NCI-H446 treated with DMSO at 0.1 percent for 48 hours (cell line): ENCODE measurements at regions not wholly inside any gene's neighbourhood (a gene's known extent, or its start where the extent isn't known, plus 50 kb on each side); places are given as distances from the start of the nearest gene placed in this dataset.
A peak's percentile ranks its signal among the peaks of the same experiment; 100 is the strongest.

Source experiments
- DNase-seq: peaks from one replicate; lab custom pipeline; 2025; lab: John Stamatoyannopoulos, UW

- DNase-seq = no peak
Observed at GRCh38 chr3:40858364-40859115, 333.8 kb downstream of the ZNF621 start.

- no peak for DNase-seq
Observed at GRCh38 chr3:40862946-40863345, 336.4 kb upstream of the CTNNB1 start.

GRCh38 chr3:40864146-40864782 lies 335.0 kb upstream of the CTNNB1 start:
- DNase-seq = no peak

GRCh38 chr3:40864915-40865314 lies 334.4 kb upstream of the CTNNB1 start:
- no peak for DNase-seq

- no peak for DNase-seq
Observed at GRCh38 chr3:40867797-40868196, 331.5 kb upstream of the CTNNB1 start.

GRCh38 chr3:40869013-40869412 lies 330.3 kb upstream of the CTNNB1 start:
- DNase-seq = no peak

- DNase-seq = no peak
Observed at GRCh38 chr3:40869939-40870338, 329.4 kb upstream of the CTNNB1 start.

- no peak for DNase-seq
Observed at GRCh38 chr3:40871394-40871793, 327.9 kb upstream of the CTNNB1 start.

GRCh38 chr3:40872258-40872920 lies 326.9 kb upstream of the CTNNB1 start:
- DNase-seq = no peak

- DNase-seq = no peak
Observed at GRCh38 chr3:40873476-40873875, 325.8 kb upstream of the CTNNB1 start.

GRCh38 chr3:40873934-40874699 lies 325.2 kb upstream of the CTNNB1 start:
- no peak for DNase-seq

GRCh38 chr3:40875581-40875980 lies 323.7 kb upstream of the CTNNB1 start:
- DNase-seq = no peak

GRCh38 chr3:40876009-40876408 lies 323.3 kb upstream of the CTNNB1 start:
- DNase-seq = no peak

- no peak for DNase-seq
Observed at GRCh38 chr3:40876496-40876895, 322.8 kb upstream of the CTNNB1 start.

- DNase-seq = peak; percentile 66
Observed at GRCh38 chr3:40877631-40878463, 321.5 kb upstream of the CTNNB1 start.

- no peak for DNase-seq
Observed at GRCh38 chr3:40878464-40878905, 320.8 kb upstream of the CTNNB1 start.

- DNase-seq = peak; percentile 28
Observed at GRCh38 chr3:40885430-40885829, 313.9 kb upstream of the CTNNB1 start.

GRCh38 chr3:40886660-40887425 lies 312.5 kb upstream of the CTNNB1 start:
- DNase-seq = no peak

- no peak for DNase-seq
Observed at GRCh38 chr3:40891186-40891585, 308.1 kb upstream of the CTNNB1 start.

- DNase-seq = no peak
Observed at GRCh38 chr3:40895109-40895508, 304.2 kb upstream of the CTNNB1 start.

- no peak for DNase-seq
Observed at GRCh38 chr3:40899286-40899712, 300.0 kb upstream of the CTNNB1 start.
